ENCODE measurements at regions not wholly inside any gene's neighbourhood (a gene's known extent, or its start where the extent isn't known, plus 50 kb on each side); places are given as distances from the start of the nearest gene placed in this dataset.
"Not testable (repeated sequence)": the region's sequence is repeated elsewhere in the genome, so short reads cannot be mapped to it uniquely, and the experiment has no call there.

DNA sequence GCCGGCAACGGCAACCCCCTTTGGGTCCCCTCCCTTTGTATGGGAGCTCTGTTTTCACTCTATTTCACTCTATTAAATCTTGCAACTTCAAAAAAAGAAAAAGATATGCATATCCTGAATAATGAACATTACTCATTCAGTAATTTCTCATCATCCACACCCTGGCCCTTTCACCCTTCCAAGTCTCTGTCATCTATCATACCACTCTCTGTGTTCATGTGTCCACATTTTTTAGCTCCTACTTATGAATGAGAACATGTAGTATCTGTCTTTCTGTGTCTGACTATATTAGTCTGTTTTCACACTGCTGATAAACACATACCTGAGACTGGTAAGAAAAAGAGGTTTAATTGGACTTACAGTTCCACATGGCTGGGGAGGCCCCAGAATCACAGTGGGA lies 209.8 kb upstream of the DDHD1 start:
- not testable (repeated sequence) for TF ChIP-seq LEF1 (IDR thresholded peaks at IDR 0.05; ENCODE audit: borderline replicate concordance); SP1 (IDR thresholded peaks at IDR 0.05); SUZ12 (IDR thresholded peaks at IDR 0.05); FOXK2 (IDR thresholded peaks at IDR 0.05); FOXA1 (IDR thresholded peaks at IDR 0.05); ZNF384 (IDR thresholded peaks at IDR 0.05)

All from HEK293T (cell line).